ENCODE measurements at regions not wholly inside any gene's neighbourhood (a gene's known extent, or its start where the extent isn't known, plus 50 kb on each side); places are given as distances from the start of the nearest gene placed in this dataset.

DNA sequence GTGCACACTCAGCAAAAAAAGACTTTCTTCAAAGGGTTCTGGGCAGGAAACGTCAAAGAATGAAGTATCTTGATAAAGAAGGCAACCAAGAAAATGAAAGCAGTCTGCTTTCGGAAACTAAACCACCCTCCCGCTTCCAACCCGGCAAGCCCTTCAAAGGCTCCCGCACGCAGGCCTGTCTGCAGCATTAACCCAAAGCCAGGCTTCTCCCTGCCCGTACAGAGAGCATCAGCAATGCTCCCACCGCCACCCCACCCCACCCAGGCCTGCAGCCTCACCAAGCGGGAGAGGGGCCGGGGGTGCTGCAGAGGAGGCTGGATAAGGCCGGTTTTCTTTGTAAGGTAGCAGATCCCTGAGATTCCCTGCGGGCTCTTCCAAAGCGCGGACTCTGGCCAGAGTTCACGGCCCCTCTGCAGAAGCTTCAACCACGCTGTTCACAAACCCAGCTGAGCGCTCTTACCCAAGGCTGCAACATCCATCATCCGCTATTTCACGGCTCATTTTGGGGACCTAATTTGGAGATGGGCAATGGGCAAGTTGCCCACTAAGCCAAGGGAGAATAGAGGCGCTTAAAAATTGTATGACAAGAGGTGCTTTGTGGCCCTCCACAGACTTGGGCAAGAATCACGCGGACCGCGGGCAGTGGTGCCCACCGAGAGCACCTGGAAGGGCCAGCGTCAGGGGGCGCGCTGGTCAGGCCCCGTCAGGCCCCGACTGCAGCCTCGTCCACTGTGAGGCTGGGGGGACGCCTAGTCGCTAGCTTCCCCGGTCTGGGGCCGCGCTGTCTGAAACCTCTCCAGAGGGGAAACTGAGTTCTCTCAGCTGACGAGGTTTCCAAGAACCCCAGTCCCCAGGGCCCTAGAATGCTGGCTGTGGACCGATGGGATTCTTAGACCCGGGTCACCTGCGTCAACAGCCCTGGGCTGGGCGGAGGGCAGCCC, 225.4 kb upstream of the ID2 start:
- ATAC-seq, result no peak
- DNase-seq (ENCODE audit: low spot score), result peak; percentile 42

DNA sequence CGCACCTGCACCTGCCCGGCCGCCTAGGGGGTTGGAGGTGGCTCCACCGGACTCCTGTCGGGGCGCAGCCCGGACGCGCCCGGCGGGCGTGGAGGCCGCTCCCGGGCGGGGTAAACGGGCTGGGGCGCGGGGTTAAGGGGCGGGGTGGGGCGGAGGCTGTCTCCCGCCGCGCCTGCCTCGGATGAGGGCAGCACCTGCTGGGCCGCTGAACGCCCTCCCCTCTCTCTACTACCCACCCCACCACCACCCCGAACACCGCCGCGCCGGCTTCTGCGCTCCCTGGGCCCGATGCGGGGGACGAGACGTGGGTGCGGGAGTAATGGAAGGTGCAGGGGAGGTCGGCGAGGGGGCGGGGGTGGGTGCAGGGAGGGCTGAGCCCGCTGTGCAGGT, 224.8 kb upstream of the ID2 start:
- DNase-seq (ENCODE audit: low spot score) (peak; percentile 49), ATAC-seq (peak; percentile 64)

DNA sequence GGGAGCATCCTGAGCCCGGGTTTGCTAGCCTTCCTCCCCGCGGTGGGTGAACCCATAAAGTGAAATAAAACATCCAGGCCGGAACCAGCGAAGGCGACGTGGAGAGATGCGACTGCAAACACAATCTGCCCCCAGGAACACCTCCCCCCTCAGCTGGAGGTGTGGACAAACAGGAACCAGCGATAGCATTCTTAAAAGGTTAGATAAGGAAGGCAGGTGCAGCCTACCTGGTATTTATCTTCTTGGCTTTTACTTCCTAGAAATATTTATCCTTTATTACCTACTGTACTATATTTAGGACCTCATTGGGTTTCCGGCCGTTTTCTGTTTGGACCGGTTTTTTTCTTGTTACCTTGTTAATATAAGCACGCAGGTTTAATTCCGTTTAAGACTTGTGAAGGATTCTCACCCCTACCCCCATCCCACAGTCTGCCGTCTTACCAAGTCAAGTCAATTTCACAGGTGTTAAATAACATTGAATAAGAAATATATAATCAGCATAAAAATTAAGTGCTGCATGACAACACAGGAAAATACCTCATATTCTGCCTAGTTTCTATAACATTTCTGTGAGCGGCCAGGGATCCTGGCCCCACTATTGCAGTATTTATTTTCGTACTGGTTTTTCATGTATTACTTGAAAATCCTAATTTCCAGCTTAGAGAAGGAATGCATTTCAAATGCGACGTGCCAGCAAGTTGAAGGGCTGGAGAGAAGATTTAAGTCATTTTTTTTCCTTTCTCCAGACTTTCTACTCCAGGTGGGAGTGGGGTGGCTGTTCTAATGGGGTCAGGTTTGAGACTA, 224.0 kb upstream of the ID2 start:
- DNase-seq (ENCODE audit: low spot score), result peak; percentile 43
- no peak for ATAC-seq

DNA sequence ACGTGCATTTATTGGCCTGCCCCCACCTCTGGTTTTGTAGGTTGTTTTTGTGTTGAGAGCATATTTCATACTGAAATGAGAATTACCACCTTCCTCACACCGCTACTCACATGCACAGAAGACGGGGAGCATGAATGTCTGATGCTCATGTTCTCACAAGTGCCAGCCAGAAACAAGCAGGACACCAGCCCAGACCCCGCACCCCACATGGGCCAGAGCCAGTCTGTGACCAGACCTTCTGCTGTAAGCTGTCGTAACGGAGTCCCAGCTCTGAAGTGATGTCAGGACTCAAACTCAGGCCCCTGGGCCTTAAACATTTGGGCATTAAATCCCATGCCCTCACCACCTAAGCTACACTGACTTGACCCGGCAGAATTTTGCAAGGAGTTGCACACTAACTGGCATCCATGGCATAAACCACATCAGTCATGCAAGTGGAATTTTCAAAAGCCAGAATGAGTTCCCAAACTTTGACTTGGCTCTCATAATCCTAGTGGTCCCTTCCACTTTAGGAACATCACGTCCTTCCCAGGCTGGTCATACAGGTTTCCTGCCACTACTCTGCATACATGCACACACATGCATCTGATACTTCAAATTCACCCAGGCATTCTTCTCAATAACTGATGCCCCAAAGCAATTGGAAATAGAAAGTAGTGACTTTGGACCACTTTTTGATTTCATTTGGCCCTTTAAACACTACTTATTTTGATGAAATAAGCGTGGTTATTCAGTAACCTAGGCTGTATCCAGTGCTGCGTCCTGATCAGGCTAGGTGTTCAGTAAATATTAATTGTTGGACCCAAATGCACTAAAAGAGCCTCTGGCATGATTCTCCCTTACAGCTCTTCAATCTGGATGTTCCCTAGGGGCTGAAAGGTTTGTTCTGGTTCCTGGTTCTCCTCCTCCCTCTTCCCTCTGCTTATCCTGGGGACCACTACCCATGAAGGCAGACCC, 223.1 kb upstream of the ID2 start:
- DNase-seq (ENCODE audit: low spot score) (peak; percentile 47), ATAC-seq (peak; percentile 86)

DNA sequence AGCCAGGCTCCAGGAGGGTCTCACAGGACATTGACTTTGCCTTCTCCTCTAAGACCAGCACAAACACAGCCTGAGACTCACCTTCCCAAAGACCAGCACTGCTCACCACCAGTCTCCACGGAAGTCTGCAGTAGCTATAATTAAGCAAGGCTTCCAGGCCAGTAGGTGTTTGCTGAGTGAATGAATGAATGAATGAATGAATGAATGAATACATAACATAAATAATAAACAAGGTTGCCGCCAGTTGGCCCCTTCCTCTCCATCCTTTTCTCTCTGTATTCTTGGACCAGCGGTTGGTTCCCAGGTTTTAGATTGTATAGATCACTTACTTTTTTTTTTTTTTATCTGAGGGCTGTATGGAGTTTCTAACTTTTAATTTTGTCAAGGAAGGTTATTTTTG, 222.4 kb upstream of the ID2 start:
- DNase-seq (ENCODE audit: low spot score), result no peak

DNA sequence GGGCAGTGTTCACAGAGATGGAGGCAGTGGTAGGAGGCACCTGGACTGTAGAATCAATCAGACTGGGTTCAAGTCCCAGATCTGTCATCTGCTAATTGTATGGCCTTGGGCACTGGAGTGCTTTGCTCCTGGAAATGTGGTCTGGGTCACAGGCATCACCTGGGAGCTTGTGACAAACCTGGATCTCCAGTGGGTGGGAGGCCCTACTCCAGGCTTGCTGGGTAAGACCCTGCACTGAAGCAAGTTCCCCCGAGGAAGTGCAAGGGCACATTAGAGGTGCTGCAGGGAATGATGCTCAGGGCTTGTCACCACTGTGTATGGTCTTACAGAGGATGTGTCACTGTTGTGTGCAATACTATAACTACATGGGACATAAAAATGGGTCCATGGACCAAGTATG, 220.5 kb upstream of the ID2 start:
- ATAC-seq, result no peak
- peak; percentile 19 for DNase-seq (ENCODE audit: low spot score)

More for the DNA sequence above, 222.4 kb upstream of the ID2 start:
- ATAC-seq, result peak; percentile 25

DNA sequence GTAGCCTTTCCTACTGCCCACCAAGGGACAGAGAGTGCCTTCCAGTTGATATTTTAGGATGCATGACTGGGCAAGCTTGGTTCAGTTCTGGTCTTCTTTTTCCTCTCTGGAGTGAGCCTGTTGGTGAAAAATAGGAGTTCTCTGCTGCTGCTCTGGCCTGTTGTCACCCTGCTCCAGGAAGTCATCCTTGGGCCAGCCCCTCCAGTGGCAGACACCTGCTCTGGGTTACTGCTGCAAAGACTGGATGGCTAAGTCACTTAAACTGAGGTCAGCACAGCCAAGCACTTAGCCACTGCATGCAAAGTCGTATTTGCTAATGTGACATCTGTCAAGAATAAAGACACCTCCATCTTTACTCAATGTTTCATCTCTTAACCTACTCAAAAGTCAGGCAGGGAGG, 219.6 kb upstream of the ID2 start:
- no peak for DNase-seq (ENCODE audit: low spot score)
- no peak for ATAC-seq

DNA sequence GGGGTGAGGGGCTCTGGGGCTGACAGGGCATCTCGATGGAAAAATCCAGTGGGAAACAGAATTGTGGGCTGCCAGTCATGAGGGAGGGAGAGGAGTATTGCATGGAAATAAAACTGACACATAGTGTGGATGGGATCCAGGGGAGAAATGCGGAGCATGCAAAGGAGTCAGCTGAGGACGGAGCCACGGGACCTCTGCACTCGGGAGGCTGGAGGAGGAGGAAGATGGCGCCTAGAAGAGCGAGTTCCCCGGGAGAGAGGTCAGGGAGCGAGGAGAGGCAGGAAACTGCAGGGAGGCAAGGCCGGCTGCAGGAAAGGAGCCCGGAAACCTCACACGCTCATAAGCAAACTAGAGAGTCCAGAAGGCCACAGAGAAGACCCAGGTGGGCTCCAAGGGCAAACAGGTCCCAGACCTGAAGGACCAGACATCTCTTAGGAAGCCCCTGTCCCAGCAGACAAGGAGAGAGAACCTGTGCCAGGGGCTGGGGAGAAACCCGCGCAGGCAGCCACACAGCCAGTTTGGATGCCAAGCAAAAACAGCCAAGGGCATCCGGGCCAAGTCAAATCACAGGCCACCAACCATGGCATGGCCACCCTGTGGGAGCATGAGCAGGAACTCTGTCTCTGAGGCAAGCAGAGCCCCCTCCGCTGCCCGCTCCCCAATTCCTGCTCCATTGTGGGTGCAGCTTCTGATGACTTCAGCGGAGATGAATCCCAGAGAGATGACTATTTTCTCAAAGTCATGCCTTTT, 218.8 kb upstream of the ID2 start:
- ATAC-seq, result peak; percentile 56

DNA sequence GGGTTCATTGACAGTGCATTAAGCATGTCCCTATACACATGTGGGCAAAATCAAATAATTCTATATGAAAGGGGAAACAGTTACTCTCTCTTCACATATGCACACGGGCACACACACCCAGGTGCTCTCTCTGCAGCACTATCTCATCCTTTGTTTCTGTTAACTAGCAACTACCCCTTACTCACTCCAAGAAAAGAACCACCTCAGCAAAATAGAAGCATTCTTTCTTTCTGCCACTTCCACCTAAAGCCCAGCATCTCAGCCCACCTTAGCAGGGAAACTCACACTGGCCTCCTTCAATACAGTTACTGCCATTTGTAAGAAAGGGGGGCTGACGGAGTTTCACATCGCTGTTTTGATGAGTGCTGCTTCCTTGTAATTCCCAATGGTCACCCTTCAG, 216.3 kb upstream of the ID2 start:
- DNase-seq (ENCODE audit: low spot score) (peak; percentile 5), ATAC-seq (no peak)

More for the DNA sequence above, 218.8 kb upstream of the ID2 start:
- peak; percentile 58 for DNase-seq (ENCODE audit: low spot score)

DNA sequence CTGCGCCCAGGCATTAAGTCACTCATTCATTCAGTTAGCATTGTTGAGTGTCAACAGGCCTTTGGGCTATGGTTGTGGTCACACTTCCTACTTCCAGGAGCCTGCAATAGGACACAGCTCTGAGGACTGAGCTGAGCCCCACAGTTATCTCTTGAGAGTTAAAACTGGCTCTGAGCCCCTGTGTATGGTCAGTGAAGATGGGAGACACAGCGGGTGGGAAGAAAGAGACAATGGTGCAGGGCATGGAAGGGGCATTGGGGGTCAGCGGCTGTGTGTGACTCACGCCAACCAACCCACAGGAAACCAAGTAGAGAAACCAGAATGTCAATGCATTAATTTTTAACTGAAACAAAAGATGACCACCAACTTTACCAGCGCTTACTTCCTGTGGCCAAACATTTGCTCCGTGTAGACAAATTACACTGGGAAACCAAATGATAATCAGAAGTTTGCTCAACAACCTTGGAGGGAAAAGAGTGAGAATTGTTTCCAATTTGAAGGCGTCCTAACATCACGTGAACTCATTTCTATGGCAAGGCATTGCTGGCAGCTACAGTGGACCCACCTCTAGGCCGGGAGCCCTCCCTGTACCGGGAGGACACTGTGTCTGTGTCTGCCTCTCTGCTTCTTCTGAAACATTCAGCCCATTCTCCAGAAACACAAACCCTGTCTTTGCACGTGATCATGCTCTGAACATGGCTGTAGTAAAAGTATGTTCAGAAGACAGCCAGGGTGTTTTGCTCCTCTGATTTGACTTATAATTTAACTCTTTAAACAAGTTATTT, 212.0 kb upstream of the ID2 start:
- ATAC-seq (no peak), DNase-seq (ENCODE audit: low spot score) (peak; percentile 41)

DNA sequence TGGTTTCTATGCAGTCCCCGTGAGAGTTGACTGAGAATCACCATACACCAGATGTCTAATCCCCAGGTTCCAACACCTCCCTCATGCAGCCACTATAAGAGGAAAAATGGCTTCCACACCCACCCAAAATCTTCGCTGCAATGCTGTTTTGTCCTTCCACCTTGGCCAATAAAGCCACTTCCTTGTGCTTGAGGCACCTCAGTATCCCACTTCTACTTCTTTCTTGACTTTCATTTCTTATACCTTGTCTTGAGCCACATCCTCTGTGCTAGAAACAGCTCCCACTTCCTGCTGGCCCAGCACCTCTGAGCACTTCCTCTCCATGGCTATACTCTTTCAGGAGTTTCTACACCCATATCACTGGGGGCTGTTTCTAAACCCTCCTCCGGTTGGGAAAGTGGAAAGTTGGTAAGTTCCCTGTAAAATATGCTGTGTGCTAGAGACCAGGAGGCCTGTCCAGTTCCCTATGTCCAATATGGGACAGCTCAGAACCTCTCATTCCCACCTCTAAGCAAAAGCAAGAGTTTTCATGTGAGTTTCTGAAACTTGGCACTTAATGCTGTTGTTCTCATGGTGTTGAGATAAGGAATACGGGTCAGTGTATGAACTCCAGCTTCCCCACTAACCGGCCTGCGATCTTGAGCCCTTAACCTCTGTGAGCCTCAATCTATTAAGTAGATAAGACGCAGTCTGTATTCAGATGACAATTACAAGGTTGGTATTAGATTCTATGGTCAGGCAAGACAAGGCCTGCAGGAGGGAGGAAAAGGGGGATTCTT, 209.1 kb upstream of the ID2 start:
- ATAC-seq, result peak; percentile 49
- no peak for DNase-seq (ENCODE audit: low spot score)

DNA sequence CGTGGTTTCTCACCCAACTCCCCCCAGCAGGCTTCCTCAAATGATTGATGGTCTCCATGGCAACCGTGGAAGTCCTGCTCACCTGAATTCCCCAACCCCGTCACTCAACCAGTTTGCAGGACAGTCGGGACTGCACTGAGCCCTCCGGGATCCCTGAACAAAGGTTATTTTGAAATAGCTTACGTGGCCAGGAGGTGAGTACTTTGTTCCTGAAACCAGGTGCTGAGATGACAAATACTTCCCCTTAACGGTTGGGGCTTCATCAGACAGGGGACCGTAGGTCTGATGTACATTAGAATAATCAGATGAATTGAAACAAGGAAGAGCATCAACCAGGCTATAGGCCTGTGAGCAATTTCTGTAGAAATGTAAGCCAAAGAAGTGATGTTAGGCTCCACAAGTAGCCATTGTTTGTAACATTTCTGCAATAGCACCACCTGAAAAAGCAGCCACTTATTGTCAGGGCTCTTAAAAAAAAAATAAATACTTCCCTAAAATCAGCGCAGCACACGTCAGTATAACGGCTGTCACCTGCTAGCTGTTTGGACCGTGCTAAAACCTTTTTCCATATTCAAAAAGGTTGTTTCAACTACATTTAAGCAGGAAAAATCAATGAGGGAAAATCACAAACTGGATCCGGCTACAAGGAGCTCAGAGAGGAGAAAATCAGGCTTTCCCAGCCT, 206.4 kb upstream of the ID2 start:
- DNase-seq (ENCODE audit: low spot score), result peak; percentile 83
- ATAC-seq, result peak; percentile 70

DNA sequence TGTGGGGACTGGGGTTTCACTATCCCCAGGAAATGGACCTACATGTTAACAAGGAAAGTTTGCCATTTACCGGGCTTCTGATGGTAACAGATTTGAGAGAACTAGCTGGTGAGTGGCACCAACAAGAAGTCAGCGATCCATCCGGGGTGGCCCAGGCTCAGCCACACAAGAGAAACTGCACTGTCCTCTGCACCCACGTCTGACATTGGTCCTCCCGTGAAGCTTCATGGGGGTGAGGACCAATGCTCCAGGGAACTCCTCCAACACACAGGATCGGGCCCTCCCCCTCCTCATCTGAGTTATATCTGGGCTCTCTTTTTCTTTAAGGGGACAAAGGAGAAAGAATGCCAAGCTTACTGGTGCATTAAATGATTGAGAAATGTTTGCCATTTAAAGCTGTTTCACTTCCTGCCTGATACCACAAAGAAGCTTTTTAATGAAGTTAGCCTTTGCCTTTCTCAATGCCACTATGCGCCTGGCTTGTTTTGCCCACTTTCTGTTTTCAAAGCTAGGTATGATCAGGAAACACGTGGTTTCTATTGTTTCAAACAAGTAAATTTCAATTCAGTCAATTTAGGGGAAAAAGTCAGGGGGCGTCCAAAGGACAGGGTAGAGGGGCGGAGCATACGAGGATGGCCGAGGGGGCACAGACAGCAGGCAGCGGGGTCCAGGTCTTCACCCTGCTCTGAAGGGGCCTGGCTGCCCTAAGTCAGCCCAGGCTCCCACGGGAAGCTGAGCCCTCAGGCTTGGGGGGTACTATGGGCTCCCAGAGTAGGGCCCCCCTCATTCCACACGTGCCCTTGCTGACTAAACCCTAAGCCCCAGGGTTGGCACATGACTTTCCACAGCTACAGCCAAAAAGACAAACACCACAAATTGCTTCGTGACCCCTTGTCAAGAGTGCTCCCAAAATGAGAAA, 204.0 kb upstream of the ID2 start:
- DNase-seq (ENCODE audit: low spot score) (peak; percentile 53), ATAC-seq (peak; percentile 4)

DNA sequence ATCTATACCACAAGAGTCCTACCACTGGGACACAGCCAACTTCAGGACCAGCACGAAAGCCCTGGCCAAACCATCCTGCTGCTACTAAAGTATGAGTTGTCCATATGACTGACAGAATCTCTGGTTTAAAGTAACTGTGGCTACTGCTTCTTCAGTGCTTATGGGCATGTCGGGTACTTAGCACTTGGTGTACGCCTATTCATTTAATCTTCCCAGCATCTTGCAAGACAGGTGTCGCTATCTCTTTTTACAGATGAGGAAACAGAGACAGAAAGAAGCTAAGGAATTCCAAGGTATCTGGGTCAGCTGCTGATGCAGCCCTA, 203.4 kb upstream of the ID2 start:
- DNase-seq (ENCODE audit: low spot score), result no peak
- no peak for ATAC-seq

DNA sequence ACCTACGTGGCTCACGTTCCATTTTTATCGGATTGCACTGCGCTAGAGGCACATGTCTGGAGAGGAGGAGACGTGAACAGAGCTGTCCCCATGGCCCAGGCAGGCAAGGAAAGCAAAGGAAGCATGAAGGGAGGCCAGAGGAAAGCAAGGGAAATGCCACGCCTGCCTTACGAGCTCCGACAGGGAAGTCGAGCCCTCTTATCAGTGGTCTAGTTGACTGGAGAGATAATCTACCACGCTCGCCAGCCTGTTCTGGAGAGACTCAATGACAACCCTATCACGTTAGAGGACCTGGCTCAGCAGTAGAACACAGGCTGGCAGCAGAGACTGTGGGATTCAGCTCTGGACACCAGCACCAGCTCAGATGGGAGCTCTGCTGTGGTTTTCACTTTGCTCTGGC, 202.6 kb upstream of the ID2 start:
- ATAC-seq, result peak; percentile 46
- DNase-seq (ENCODE audit: low spot score), result peak; percentile 47

DNA sequence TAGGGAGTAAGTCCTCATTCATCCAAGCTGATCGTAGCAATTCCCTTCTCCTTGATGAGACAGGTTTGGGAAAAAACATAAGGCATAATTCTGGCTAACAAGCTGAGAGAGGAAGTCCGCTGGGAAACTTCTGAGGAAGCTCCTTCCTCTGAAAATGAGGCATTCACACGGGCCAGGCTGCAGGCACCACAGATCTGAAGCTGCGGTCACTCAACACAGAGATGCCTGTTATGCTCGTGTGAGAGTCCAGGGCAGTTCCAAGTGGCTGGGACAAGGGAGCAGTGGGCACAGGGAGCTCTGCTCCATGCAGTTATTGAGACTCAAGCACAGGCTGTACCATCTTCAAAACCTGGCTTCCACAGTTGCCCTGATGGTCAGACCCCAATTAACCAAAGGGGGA, 200.9 kb upstream of the ID2 start:
- no peak for ATAC-seq
- DNase-seq (ENCODE audit: low spot score), result peak; percentile 42

DNA sequence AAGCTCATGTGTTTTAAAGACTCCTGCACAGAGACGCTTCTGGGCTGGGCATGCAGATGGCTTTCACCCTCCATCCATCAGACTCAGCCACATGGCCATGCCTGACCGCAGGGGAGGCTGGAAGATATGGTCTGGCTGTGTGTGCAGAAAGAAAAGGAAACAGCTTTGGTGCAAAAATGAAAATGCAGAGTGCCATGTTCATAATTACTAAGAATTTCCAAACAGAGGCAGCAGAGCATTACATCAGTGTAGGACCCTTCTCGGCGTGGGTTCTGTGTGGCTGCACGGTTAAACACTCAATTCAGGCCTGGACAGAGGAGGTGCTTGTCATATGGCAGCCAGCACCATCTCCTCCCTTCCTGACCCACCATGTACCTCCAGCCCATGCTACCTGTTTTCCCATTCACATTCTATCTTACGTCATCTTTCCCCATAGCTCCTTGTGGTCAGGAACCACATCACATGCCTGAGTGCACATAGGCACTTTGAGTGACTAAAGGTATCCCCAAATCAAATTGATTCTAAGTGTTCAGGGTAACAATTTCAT, 200.3 kb upstream of the ID2 start:
- ATAC-seq (no peak), DNase-seq (ENCODE audit: low spot score) (peak; percentile 24)
